ENCODE measurements at regions not wholly inside any gene's neighbourhood (a gene's known extent, or its start where the extent isn't known, plus 50 kb on each side); places are given as distances from the start of the nearest gene placed in this dataset.

DNA sequence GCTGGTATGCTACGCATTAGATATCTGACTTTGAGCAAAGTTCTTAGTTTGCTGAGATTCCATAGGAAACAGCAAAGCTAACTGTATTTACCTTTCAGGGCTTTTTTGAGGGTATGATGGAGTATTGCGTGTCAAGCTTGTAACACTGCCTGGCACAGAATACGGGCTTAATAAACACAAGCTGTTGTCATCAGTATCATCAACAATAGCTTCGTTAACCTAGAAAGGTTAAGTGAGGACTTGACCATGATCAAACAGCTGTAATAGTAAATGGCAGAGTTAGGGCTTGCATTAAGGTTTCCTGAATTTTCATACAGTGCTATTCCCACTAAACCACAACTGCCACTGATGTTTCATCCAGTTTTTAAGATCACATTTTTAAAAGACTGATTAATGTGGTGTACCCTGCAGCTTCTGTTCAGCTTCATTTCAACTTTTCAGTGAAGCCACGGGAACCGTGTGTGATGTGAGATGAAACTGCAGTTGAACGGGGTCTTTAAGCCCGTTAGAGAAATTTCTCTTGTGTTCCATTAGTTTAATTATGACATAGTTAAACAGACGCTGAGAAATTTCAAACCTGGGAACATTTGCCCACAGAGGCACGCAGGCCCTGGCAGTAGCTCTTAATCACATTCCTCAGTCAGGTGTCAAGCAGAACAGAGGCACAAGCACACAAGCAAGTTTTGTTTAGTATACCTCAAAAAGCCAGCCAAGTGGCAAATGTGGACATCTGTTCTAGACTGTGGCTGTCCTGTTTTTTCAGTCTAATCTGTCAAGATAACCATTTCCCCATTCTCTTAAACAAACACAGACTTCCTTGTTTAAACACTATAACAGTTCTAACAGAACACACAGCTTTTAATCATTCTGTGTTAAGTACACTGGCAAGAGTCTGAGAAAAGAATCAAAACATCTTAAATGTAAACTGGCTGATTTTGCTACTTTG is 147.1 kb downstream of the ZNF608 start (continued):
- TF ChIP-seq EGR1 (conservative IDR thresholded peaks at IDR 0.05) (no peak), TARDBP (IDR thresholded peaks at IDR 0.05) (no peak), POLR2A (conservative IDR thresholded peaks at IDR 0.05) (no peak)

DNA sequence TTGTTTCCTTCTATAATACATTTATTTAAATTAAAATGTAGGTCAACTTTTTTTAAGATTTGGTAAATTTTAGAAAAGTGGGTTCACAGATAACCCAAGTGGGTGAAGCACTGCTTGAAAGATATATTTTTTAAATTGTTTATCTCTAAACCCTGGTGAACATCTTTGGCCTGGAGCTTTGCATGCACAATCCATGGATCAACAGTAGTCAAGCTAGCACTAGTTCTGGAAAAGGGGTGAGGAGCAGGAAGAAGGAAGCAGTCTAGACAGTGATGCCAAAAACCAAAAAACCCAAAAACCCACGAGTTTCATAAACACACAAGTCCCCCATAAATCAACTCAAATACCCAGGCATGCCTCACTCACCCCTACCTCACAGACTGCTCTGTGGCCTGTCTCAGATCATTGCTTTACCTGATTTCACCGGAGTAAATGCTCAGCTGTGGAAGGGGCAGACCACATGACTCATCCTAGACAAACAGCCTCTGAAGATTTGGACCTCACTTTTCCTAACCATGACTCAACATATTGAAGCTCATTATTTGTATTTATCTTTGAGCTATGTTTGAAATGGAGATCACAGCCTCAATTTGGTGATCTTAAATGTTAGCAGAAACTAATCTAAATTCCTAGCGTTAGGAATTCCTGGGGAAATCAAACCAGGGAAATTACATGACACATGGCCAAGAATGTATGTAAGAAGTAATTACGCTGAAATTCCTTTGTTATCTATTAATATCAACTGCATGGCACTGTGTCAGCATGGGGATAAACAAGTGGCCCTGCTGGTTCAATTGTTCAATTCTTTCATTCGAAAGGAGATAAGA is 149.6 kb downstream of the ZNF608 start:
- Histone ChIP-seq H4K20me1 (replicated peaks; ENCODE audit: control insufficient read depth, insufficient read depth, low read length) (no peaks in the 10 kb centered on the region), H3K9me1 (ENCODE audit: control insufficient read depth, insufficient read depth, low read length) (no peaks in the 10 kb centered on the region), H3K4me3 (no peak overlapping the region), H3K27me3 (ENCODE audit: control insufficient read depth in 2 of 2, insufficient read depth in 2 of 2, low read length in 2 of 2) (no peaks in the 10 kb centered on the region), H3K36me3 (ENCODE audit: control insufficient read depth, insufficient read depth, low read length) (no peaks in the 10 kb centered on the region), H3K9ac (ENCODE audit: insufficient read depth in 1 of 2, low read depth in 2 of 2, low read length in 2 of 2) (no peak overlapping the region), H3K27ac (ENCODE audit: extremely low read depth, low read depth, low read length) (no peak overlapping the region), H2AFZ (ENCODE audit: low read depth, low read length) (no peak overlapping the region; the same call in 1 of the 2 replicates), H3K9me3 (replicated peaks; ENCODE audit: control insufficient read depth, insufficient read depth, low read depth, low read length) (no peaks in the 10 kb centered on the region), H3K79me2 (ENCODE audit: control insufficient read depth, insufficient read depth, low read length) (no peaks in the 10 kb centered on the region), H3K4me1 (replicated peaks in 1 of 2; ENCODE audit: control insufficient read depth in 2 of 2, insufficient read depth in 2 of 2, low read length in 2 of 2) (peaks cover 0 to 10% of the 10 kb centered on the region in 2 experiments; a peak in 2 of 5 replicates), H3K4me2 (ENCODE audit: insufficient read depth, low read length) (no peak overlapping the region)
- in situ Hi-C loops (cut with MboI): no loop called here
- intact Hi-C loops (cut with micrococcal nuclease): no loop called here
- peak; percentile 36 to 65 (median 48) for DNase-seq (ENCODE audit: extremely low read depth in 1 of 4, low spot score in 3 of 4)
- ChIA-PET CTCF (ENCODE audit: low intra/inter-chr PET ratio) (no interaction called here), POLR2A (interaction anchor here (0.6 to 0.8 kb wide), 2 partner anchors 48 to 1650 kb away, joined by 3 to 4 read pairs; no protein-coding TSS in a partner anchor)
- no TSS peak for BruUV-seq (replicated peaks)
- FAIRE-seq: peak; percentile 82
- WGBS (ENCODE audit: insufficient coverage, low coverage, missing lambda C conversion rate): 17% methylated on average over 5 of the region's 5 CpGs
- peak; percentile 75 for ATAC-seq
- TF ChIP-seq MCM3 (IDR thresholded peaks at IDR 0.05): no peak
- no peak for TF ChIP-seq RBM22 (IDR thresholded peaks at IDR 0.05; ENCODE audit: low read depth, low read length, poor library complexity, severe bottlenecking)
- TF ChIP-seq WHSC1 (IDR thresholded peaks at IDR 0.05; ENCODE audit: low read length): no peak
- TF ChIP-seq CTBP1 (IDR thresholded peaks at IDR 0.05; ENCODE audit: borderline replicate concordance): no peak
- TF ChIP-seq, protein P1, sequence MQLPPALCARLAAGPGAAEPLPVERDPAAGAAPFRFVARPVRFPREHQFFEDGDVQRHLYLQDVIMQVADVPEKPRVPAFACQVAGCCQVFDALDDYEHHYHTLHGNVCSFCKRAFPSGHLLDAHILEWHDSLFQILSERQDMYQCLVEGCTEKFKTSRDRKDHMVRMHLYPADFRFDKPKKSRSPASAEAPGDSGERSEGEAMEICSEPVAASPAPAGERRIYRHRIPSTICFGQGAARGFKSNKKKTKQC (CRISPR knock-in tag; IDR thresholded peaks at IDR 0.05): no peak
- TF ChIP-seq ZSCAN29 (IDR thresholded peaks at IDR 0.05): no peak
- peak; percentile 36; the same call in 1 of the 2 replicates for TF ChIP-seq BHLHE40 (IDR thresholded peaks at IDR 0.05; ENCODE audit: low read length)
- no peak for TF ChIP-seq ZNF253 (CRISPR knock-in tag; conservative IDR thresholded peaks at IDR 0.05)
- TF ChIP-seq POLR2AphosphoS5 (IDR thresholded peaks at IDR 0.05; ENCODE audit: control insufficient read depth, insufficient read depth, low read depth, low read length): no peak
- TF ChIP-seq LEF1 (IDR thresholded peaks at IDR 0.05): no peak
- TF ChIP-seq POLR2G (IDR thresholded peaks at IDR 0.05; ENCODE audit: low read depth, low read length): no peak
- TF ChIP-seq SMARCE1 (IDR thresholded peaks at IDR 0.05): peak; percentile 87
- no peak for TF ChIP-seq HMGN3 (IDR thresholded peaks at IDR 0.05; ENCODE audit: borderline replicate concordance, extremely low read depth, insufficient read length, low read depth, low read length)
- peak in 1 of 2 experiments; percentile 60; a peak in 1 of 4 replicates for TF ChIP-seq RCOR1 (IDR thresholded peaks at IDR 0.05; ENCODE audit: borderline replicate concordance in 1 of 2, low read depth in 2 of 2, low read length in 2 of 2)
- TF ChIP-seq, protein P2, sequence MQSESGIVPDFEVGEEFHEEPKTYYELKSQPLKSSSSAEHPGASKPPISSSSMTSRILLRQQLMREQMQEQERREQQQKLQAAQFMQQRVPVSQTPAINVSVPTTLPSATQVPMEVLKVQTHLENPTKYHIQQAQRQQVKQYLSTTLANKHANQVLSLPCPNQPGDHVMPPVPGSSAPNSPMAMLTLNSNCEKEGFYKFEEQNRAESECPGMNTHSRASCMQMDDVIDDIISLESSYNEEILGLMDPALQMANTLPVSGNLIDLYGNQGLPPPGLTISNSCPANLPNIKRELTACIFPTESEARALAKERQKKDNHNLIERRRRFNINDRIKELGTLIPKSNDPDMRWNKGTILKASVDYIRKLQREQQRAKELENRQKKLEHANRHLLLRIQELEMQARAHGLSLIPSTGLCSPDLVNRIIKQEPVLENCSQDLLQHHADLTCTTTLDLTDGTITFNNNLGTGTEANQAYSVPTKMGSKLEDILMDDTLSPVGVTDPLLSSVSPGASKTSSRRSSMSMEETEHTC (IDR thresholded peaks at IDR 0.05): no peak
- TF ChIP-seq MAFF (IDR thresholded peaks at IDR 0.05; ENCODE audit: low read length): peak; percentile 43
- TF ChIP-seq PURB (CRISPR knock-in tag; IDR thresholded peaks at IDR 0.05; ENCODE audit: low read depth): no peak
- no peak for TF ChIP-seq MED1 (CRISPR knock-in tag; IDR thresholded peaks at IDR 0.05; ENCODE audit: borderline replicate concordance)

Data from K562 (cell line).